HL-60 (cell line): ENCODE measurements at regions not wholly inside any gene's neighbourhood (a gene's known extent, or its start where the extent isn't known, plus 50 kb on each side); places are given as distances from the start of the nearest gene placed in this dataset.

Experiments
- DNase-seq, 2 experiments: peaks; one replicate each; pipeline ENCODE4 v3.0.0-alpha.2; 2010 to 2020; ENCODE audit warnings: low read depth in 1 of 2, low spot score in 1 of 2
- H3K27ac ChIP-seq: fragments of 250-450 bp; sonication (Bioruptor Pico); replicated peaks from 2 replicates; pipeline ENCODE4 v1.5.1; 2020; ENCODE audit warnings: mild to moderate bottlenecking, moderate library complexity
- H3K27me3 ChIP-seq: fragments of 250-450 bp; sonication (Bioruptor Pico); 2 replicates; pipeline ENCODE4 v1.5.1; 2021; ENCODE audit warnings: mild to moderate bottlenecking, moderate library complexity; ENCODE audit not compliant: insufficient read depth, poor library complexity, severe bottlenecking
- H3K4me3 ChIP-seq: replicated peaks from 2 replicates; pipeline ENCODE4 v1.5.1; 2011; ENCODE audit warnings: mild to moderate bottlenecking, control low read depth, low read length; ENCODE audit not compliant: insufficient read depth
- GABPA ChIP-seq: IDR thresholded peaks from 2 replicates; pipeline ENCODE4 v1.6.1; 2012; ENCODE audit warnings: low read depth
- POLR2AphosphoS5 ChIP-seq: IDR thresholded peaks from 2 replicates; pipeline ENCODE4 v1.6.1; 2012; ENCODE audit warnings: low read depth
- SPI1 ChIP-seq: IDR thresholded peaks from 2 replicates; pipeline ENCODE4 v1.6.1; 2012; ENCODE audit warnings: low read depth, mild to moderate bottlenecking, borderline replicate concordance
- TF ChIP-seq, protein P1 (sequence below): IDR thresholded peaks from 2 replicates; pipeline ENCODE4 v1.6.1; 2012; ENCODE audit warnings: low read depth; ENCODE audit not compliant: insufficient replicate concordance
- TF ChIP-seq, protein P2 (sequence below): IDR thresholded peaks from one replicate; pipeline ENCODE4 v1.5.1; 2011; ENCODE audit warnings: low read length, control low read depth, inconsistent platforms; ENCODE audit not compliant: insufficient read depth

DNA sequence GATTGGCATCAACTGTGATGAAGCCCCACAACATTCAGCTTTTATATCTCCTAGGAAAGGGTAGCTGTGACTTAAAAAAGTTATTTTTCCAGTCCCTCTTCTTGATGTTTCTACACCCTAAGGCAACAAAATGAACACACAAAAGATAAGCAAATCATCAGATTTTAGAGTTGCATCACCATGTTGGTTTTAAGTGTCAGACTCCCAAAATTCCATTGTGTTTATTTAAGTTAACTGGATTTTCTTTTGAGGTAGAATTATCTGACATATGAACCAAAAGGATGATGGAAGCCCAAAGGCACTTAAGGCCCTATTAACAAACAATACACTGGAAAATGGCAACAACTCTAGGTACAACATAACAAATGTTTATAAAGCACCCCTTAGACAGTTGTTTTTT lies 261.7 kb upstream of the SLC39A10 start:
- Histone ChIP-seq H3K27me3 (no peaks in the 10 kb centered on the region), H3K4me3 (no peak overlapping the region), H3K27ac (no peak overlapping the region)
- TF ChIP-seq, protein P1, sequence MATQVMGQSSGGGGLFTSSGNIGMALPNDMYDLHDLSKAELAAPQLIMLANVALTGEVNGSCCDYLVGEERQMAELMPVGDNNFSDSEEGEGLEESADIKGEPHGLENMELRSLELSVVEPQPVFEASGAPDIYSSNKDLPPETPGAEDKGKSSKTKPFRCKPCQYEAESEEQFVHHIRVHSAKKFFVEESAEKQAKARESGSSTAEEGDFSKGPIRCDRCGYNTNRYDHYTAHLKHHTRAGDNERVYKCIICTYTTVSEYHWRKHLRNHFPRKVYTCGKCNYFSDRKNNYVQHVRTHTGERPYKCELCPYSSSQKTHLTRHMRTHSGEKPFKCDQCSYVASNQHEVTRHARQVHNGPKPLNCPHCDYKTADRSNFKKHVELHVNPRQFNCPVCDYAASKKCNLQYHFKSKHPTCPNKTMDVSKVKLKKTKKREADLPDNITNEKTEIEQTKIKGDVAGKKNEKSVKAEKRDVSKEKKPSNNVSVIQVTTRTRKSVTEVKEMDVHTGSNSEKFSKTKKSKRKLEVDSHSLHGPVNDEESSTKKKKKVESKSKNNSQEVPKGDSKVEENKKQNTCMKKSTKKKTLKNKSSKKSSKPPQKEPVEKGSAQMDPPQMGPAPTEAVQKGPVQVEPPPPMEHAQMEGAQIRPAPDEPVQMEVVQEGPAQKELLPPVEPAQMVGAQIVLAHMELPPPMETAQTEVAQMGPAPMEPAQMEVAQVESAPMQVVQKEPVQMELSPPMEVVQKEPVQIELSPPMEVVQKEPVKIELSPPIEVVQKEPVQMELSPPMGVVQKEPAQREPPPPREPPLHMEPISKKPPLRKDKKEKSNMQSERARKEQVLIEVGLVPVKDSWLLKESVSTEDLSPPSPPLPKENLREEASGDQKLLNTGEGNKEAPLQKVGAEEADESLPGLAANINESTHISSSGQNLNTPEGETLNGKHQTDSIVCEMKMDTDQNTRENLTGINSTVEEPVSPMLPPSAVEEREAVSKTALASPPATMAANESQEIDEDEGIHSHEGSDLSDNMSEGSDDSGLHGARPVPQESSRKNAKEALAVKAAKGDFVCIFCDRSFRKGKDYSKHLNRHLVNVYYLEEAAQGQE = no peak
- no peak for DNase-seq

DNA sequence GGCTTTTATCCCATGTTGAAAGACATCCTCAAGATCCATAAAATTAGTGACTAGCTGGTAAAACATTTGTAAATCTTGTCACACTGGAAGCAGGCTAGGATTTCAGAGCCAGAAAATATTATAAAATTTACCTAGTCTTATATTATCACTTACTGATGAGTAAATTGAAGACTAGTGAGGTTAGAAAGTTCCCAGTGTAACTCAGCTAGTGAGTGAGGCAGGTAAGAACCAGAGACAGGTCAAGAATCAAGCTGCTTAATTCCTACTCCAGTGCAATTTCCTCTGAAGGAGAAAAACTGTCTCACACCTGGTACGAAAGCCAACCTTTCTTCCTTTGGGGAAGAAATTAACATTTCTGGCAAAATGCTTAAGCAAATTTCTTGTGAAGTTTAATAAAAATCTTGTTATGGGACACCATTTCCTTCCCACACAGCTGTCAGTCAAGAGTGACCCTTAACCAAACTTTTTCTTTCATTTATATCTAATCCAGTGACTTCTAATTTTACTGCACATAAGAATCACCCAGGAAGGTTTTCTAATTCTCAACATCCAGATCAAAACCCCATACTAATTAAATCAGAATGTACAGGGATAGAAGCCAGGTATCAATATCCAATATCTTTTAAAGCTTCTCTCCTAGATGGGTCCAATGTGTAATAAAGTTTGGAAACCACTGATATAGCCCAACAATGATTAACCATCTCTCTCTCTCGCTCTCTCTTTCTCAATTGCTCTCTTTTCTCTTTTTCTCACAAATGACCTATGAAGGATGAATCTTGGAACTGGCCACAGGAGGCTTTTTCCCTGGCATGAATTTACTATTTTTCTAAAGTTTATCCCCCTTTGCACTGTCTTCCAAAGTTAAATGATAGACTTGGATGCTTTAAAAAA lies 264.3 kb upstream of the SLC39A10 start:
- no peaks in the 10 kb centered on the region for H3K27me3 ChIP-seq
- TF ChIP-seq, protein P2, sequence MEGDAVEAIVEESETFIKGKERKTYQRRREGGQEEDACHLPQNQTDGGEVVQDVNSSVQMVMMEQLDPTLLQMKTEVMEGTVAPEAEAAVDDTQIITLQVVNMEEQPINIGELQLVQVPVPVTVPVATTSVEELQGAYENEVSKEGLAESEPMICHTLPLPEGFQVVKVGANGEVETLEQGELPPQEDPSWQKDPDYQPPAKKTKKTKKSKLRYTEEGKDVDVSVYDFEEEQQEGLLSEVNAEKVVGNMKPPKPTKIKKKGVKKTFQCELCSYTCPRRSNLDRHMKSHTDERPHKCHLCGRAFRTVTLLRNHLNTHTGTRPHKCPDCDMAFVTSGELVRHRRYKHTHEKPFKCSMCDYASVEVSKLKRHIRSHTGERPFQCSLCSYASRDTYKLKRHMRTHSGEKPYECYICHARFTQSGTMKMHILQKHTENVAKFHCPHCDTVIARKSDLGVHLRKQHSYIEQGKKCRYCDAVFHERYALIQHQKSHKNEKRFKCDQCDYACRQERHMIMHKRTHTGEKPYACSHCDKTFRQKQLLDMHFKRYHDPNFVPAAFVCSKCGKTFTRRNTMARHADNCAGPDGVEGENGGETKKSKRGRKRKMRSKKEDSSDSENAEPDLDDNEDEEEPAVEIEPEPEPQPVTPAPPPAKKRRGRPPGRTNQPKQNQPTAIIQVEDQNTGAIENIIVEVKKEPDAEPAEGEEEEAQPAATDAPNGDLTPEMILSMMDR = no peak
- TF ChIP-seq POLR2AphosphoS5 (no peak), GABPA (no peak), SPI1 (no peak)
- TF ChIP-seq, protein P1 = no peak
- H3K27ac ChIP-seq = no peak overlapping the region
- no peak overlapping the region for H3K4me3 ChIP-seq
- no peak for DNase-seq

DNA sequence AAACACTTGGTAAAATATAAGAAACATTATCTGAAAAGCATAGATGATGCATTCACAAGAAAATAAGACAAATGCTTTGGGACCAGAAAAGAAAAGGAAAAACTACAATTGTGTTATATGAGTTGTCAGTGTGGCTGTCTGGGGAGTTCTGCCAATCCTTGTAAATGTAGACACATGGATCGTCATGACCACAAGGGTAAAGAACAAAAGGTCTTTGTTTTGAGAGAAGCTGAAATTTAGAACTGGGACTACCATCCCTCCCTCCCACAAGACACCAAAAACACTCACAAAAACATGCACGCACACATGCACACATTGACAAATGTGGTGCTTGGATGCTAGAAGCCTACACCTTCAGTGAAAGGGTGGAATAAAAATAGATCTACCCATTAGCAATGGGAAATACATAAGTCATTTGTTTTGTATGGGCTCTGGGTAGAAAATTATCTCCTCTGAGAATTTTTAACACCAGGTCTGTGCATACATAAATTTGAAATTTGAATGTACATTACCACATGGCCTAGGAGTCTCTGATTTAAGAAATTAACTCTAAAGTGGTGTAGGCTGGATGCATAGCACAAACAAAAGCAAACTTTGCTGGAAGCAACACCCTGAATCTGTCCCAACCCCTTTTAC lies 266.2 kb upstream of the SLC39A10 start:
- Histone ChIP-seq H3K27ac (no peak overlapping the region), H3K4me3 (no peak overlapping the region), H3K27me3 (no peaks in the 10 kb centered on the region)
- DNase-seq = no peak
- TF ChIP-seq, protein P2 = no peak
- no peak for TF ChIP-seq SPI1

DNA sequence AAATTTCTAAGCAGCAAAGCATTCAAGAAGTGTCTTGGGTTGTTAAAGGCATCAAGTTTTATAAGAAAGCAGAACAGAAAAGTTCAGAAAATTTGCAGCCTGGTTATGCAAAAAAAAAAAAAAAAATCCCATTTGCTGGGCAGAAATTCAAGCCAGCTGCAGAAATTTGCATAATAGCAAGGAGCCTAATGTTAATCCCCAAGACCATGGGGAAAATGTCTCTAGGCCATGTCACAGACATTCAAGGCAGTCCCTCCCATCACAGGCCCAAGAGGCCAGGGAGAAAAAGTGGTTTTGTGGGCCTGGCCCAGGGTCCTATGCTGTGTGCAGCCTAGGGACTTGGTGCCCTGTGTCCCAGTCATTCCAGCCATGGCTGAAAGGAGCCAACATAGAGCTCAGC lies 269.0 kb upstream of the SLC39A10 start:
- TF ChIP-seq, protein P2 = no peak
- no peak for TF ChIP-seq SPI1
- no peak for TF ChIP-seq POLR2AphosphoS5
- TF ChIP-seq, protein P1 = no peak
- no peak for TF ChIP-seq GABPA
- DNase-seq = no peak
- H3K27me3 ChIP-seq = no peaks in the 10 kb centered on the region
- H3K4me3 ChIP-seq = no peak overlapping the region
- H3K27ac ChIP-seq = no peak overlapping the region
